H1 (cell line): ENCODE measurements at regions not wholly inside any gene's neighbourhood (a gene's known extent, or its start where the extent isn't known, plus 50 kb on each side); places are given as distances from the start of the nearest gene placed in this dataset.

Source experiments
- CTCF ChIA-PET: fragments of 300-600 bp; sonication (Branson Sonifier 250); formaldehyde crosslinking; loops from one replicate; lab custom pipeline; 2021; ENCODE audit not compliant: partially characterized antibody; lab: Charles Lee
- POLR2A ChIA-PET: fragments of 300-600 bp; sonication (Branson Sonifier 250); formaldehyde crosslinking; loops from one replicate; lab custom pipeline; 2021; ENCODE audit warnings: inconsistent platforms; ENCODE audit not compliant: partially characterized antibody; lab: Charles Lee
- DNase-seq, 2 experiments: peaks; one replicate each; pipeline versions ENCODE4 v3.0.0 to v3.0.0-alpha.2; 2010 to 2022; ENCODE audit warnings: low spot score in 2 of 2, low read depth in 1 of 2, mixed read lengths in 1 of 2
- FAIRE-seq: peaks from 2 replicates; lab custom pipeline; 2011; peaks lifted over from hg19 to GRCh38; lab: Jason Lieb, UNC
- H2AFZ ChIP-seq: 2 replicates; pipeline ENCODE4 v1.8.1; 2012; ENCODE audit warnings: low read length, inconsistent platforms
- H2AK5ac ChIP-seq: 2 replicates; pipeline ENCODE4 v1.6.1; 2013; ENCODE audit warnings: low read depth, low read length
- H2BK120ac ChIP-seq: replicated peaks from 2 replicates; pipeline ENCODE3; 2013; ENCODE audit warnings: low read depth, low read length, inconsistent platforms
- H2BK12ac ChIP-seq: 2 replicates; pipeline ENCODE4 v1.6.1; 2013; ENCODE audit warnings: low read depth, low read length
- H2BK15ac ChIP-seq: 2 replicates; pipeline ENCODE4 v1.6.1; 2013; ENCODE audit warnings: low read length
- H2BK20ac ChIP-seq: 2 replicates; pipeline ENCODE4 v1.6.1; 2013; ENCODE audit warnings: low read length
- H2BK5ac ChIP-seq: 2 replicates; pipeline ENCODE4 v1.6.1; 2013; ENCODE audit warnings: low read depth, low read length
- H3K14ac ChIP-seq: 2 replicates; pipeline ENCODE4 v1.6.1; 2013; ENCODE audit warnings: inconsistent platforms; ENCODE audit not compliant: insufficient read length
- H3K18ac ChIP-seq: 2 replicates; pipeline ENCODE4 v1.6.1; 2013; ENCODE audit warnings: low read length; ENCODE audit errors: extremely low read depth
- H3K23ac ChIP-seq: 2 replicates; pipeline ENCODE4 v1.6.1; 2013; ENCODE audit warnings: inconsistent platforms; ENCODE audit not compliant: insufficient read length
- H3K23me2 ChIP-seq: 2 replicates; pipeline ENCODE4 v1.6.1; 2013; ENCODE audit warnings: low read depth, low read length
- H3K27ac ChIP-seq: 2 replicates; pipeline ENCODE4 v1.6.1; 2011; ENCODE audit warnings: low read depth, low read length, inconsistent platforms
- H3K27me3 ChIP-seq, 4 experiments: replicated peaks in 1 of 4; 1 replicate in 1 of 4; 2 replicates in 3 of 4; pipeline versions ENCODE4 v1.6.1 to v1.8.1; 2011 to 2013; ENCODE audit warnings: low read length in 3 of 4, mild to moderate bottlenecking in 3 of 4, inconsistent platforms in 2 of 4, mixed read lengths in 2 of 4, moderate library complexity in 1 of 4; ENCODE audit not compliant: control insufficient read depth in 3 of 4, insufficient read depth in 3 of 4; ENCODE audit errors: extremely low read depth in 1 of 4
- H3K36me3 ChIP-seq, 4 experiments: 2 replicates each; pipeline versions ENCODE4 v1.6.1 to v1.8.1; 2011 to 2013; ENCODE audit warnings: mild to moderate bottlenecking in 4 of 4, low read length in 3 of 4, moderate library complexity in 2 of 4, control low read depth in 1 of 4, inconsistent platforms in 1 of 4; ENCODE audit not compliant: insufficient read depth in 4 of 4, control insufficient read depth in 2 of 4
- H3K4ac ChIP-seq: replicated peaks from 2 replicates; pipeline ENCODE3; 2013; ENCODE audit warnings: low read length, low read depth, mixed read lengths, inconsistent platforms; ENCODE audit not compliant: insufficient read length
- H3K4me1 ChIP-seq, 4 experiments: replicated peaks in 1 of 4; 1 replicate in 1 of 4; 2 replicates in 3 of 4; pipeline versions ENCODE4 v1.6.1 to v1.8.1; 2011 to 2013; ENCODE audit warnings: low read length in 3 of 4, inconsistent platforms in 2 of 4, mixed read lengths in 1 of 4; ENCODE audit not compliant: insufficient read depth in 4 of 4, control insufficient read depth in 3 of 4
- H3K4me2 ChIP-seq, 2 experiments: 2 replicates each; pipeline versions ENCODE4 v1.6.1 to v1.8.1; 2011 to 2013; ENCODE audit warnings: low read depth in 2 of 2, low read length in 2 of 2, control low read depth in 1 of 2, inconsistent platforms in 1 of 2, mild to moderate bottlenecking in 1 of 2; ENCODE audit not compliant: insufficient read depth in 1 of 2
- H3K4me3 ChIP-seq, 4 experiments: fragments of 200-600, 300-600 bp in 1 of 4; sonication (generic), shearing (Covaris generic), sonication (Bioruptor Twin) in 1 of 4; 2 replicates each; pipeline versions ENCODE4 v1.5.1 to v1.8.1; 2011 to 2016; ENCODE audit warnings: low read length in 4 of 4, low read depth in 3 of 4, control low read depth in 2 of 4, inconsistent platforms in 2 of 4, mild to moderate bottlenecking in 2 of 4, mixed read lengths in 1 of 4, moderate library complexity in 1 of 4; ENCODE audit not compliant: insufficient read depth in 2 of 4; ENCODE audit errors: extremely low read depth in 1 of 4
- H3K56ac ChIP-seq: replicated peaks from 2 replicates; pipeline ENCODE3; 2013; ENCODE audit warnings: low read depth, mild to moderate bottlenecking, mixed read lengths, low read length, inconsistent platforms; ENCODE audit not compliant: insufficient read length
- H3K79me1 ChIP-seq: 2 replicates; pipeline ENCODE4 v1.6.1; 2013; ENCODE audit warnings: low read depth, low read length, control low read depth
- H3K79me2 ChIP-seq, 2 experiments: 2 replicates each; pipeline versions ENCODE4 v1.6.1 to v1.8.1; 2012 to 2013; ENCODE audit warnings: low read length in 2 of 2, mild to moderate bottlenecking in 2 of 2, inconsistent platforms in 1 of 2; ENCODE audit not compliant: insufficient read depth in 2 of 2, control insufficient read depth in 1 of 2
- H3K9ac ChIP-seq, 4 experiments: replicated peaks in 1 of 4; 1 replicate in 1 of 4; 2 replicates in 3 of 4; pipeline versions ENCODE4 v1.6.1 to v1.8.1; 2011 to 2013; ENCODE audit warnings: low read depth in 3 of 4, low read length in 3 of 4, control low read depth in 2 of 4, mild to moderate bottlenecking in 2 of 4, moderate library complexity in 2 of 4, inconsistent platforms in 1 of 4; ENCODE audit errors: extremely low read depth in 1 of 4
- H3K9me3 ChIP-seq, 2 experiments: 2 replicates each; pipeline versions ENCODE4 v1.6.1 to v1.8.1; 2012 to 2013; ENCODE audit warnings: mild to moderate bottlenecking in 2 of 2, moderate library complexity in 2 of 2, control low read depth in 1 of 2, inconsistent platforms in 1 of 2, low read depth in 1 of 2, low read length in 1 of 2, mixed read lengths in 1 of 2; ENCODE audit not compliant: insufficient read depth in 2 of 2
- H4K20me1 ChIP-seq, 2 experiments: replicated peaks in 1 of 2; 2 replicates each; pipeline versions ENCODE3 to v1.8.1; 2011 to 2013; ENCODE audit warnings: inconsistent platforms in 2 of 2, low read length in 2 of 2, mild to moderate bottlenecking in 1 of 2; ENCODE audit not compliant: insufficient read depth in 2 of 2, control insufficient read depth in 1 of 2
- H4K5ac ChIP-seq: 2 replicates; pipeline ENCODE4 v1.6.1; 2013; ENCODE audit warnings: low read length, low read depth, mixed read lengths, inconsistent platforms; ENCODE audit not compliant: insufficient read length
- H4K8ac ChIP-seq: 2 replicates; pipeline ENCODE4 v1.8.0; 2013; ENCODE audit warnings: mild to moderate bottlenecking, moderate library complexity, low read length, inconsistent platforms; ENCODE audit not compliant: insufficient read depth; ENCODE audit errors: extremely low read depth
- H4K91ac ChIP-seq: replicated peaks from 2 replicates; pipeline ENCODE3; 2013; ENCODE audit warnings: low read length, mixed read lengths, inconsistent platforms; ENCODE audit not compliant: insufficient read length
- ASH2L ChIP-seq: fragments of 200-600, 300-600 bp; sonication (generic); IDR thresholded peaks from one replicate; pipeline ENCODE4 v1.7.1; 2017; ENCODE audit warnings: low read length
- CREB1 ChIP-seq: IDR thresholded peaks from 2 replicates; pipeline ENCODE4 v1.6.1; 2012; ENCODE audit warnings: inconsistent platforms
- EP300 ChIP-seq, 2 experiments: IDR thresholded peaks; 1 replicate in 1 of 2; 2 replicates in 1 of 2; pipeline ENCODE4 v1.6.1; 2011 to 2012; ENCODE audit warnings: low read depth in 2 of 2, low read length in 2 of 2, mild to moderate bottlenecking in 2 of 2, borderline replicate concordance in 1 of 2, inconsistent platforms in 1 of 2, moderate library complexity in 1 of 2
- JUN ChIP-seq: IDR thresholded peaks from 2 replicates; pipeline ENCODE4 v1.6.1; 2011; ENCODE audit warnings: low read depth, mild to moderate bottlenecking, improper control_type of control experiment, low read length
- KDM5A ChIP-seq: fragments of 200-600 bp; IDR thresholded peaks from 2 replicates; pipeline ENCODE4 v1.7.1; 2012; ENCODE audit warnings: mild to moderate bottlenecking, low read length, inconsistent platforms, mixed read lengths
- RAD21 ChIP-seq, 2 experiments: IDR thresholded peaks in 1 of 2; conservative IDR thresholded peaks in 1 of 2; 2 replicates each; pipeline ENCODE4 v1.6.1; 2011; ENCODE audit warnings: low read depth in 2 of 2, low read length in 2 of 2, improper control_type of control experiment in 1 of 2, inconsistent platforms in 1 of 2, mild to moderate bottlenecking in 1 of 2, moderate library complexity in 1 of 2
- RBBP5 ChIP-seq: IDR thresholded peaks from 2 replicates; pipeline ENCODE4 v1.7.1; 2012; ENCODE audit warnings: low read depth, mild to moderate bottlenecking, inconsistent platforms, low read length, moderate library complexity, borderline replicate concordance
- SIN3A ChIP-seq, 2 experiments: IDR thresholded peaks in 1 of 2; conservative IDR thresholded peaks in 1 of 2; 2 replicates each; pipeline ENCODE4 v1.6.1; 2011 to 2012; ENCODE audit warnings: low read length in 2 of 2, improper control_type of control experiment in 1 of 2, low read depth in 1 of 2, mild to moderate bottlenecking in 1 of 2
- SIRT6 ChIP-seq: IDR thresholded peaks from one replicate; pipeline ENCODE4 v1.7.1; 2012; ENCODE audit warnings: low read length, inconsistent platforms
- SIX5 ChIP-seq: IDR thresholded peaks from 2 replicates; pipeline ENCODE4 v1.6.1; 2011; ENCODE audit warnings: mild to moderate bottlenecking, low read depth, low read length
- TAF7 ChIP-seq: optimal IDR thresholded peaks from 2 replicates; pipeline ENCODE3; 2011; ENCODE audit warnings: low read depth, mild to moderate bottlenecking, inconsistent platforms, low read length, moderate library complexity, borderline replicate concordance
- WGBS, 2 experiments: shearing (Covaris generic) in 1 of 2; methylation state at CpG; one replicate each; pipeline versions ENCODE4 v1.1.6 to v1.1.7; 2013 to 2015; ENCODE audit warnings: low lambda C conversion rate in 2 of 2, mixed read lengths in 2 of 2, inconsistent platforms in 1 of 2, low coverage in 1 of 2, missing lambda C conversion rate in 1 of 2; ENCODE audit not compliant: insufficient replicate concordance in 2 of 2, insufficient coverage in 1 of 2, insufficient read length in 1 of 2; ENCODE audit errors: extremely low coverage in 1 of 2, missing lambda C conversion rate in 1 of 2; 5-methylcytosine and 5-hydroxymethylcytosine counted together
- TF ChIP-seq, protein P1 (sequence below): IDR thresholded peaks from 2 replicates; pipeline ENCODE4 v1.6.1; 2012; ENCODE audit warnings: inconsistent platforms

DNA sequence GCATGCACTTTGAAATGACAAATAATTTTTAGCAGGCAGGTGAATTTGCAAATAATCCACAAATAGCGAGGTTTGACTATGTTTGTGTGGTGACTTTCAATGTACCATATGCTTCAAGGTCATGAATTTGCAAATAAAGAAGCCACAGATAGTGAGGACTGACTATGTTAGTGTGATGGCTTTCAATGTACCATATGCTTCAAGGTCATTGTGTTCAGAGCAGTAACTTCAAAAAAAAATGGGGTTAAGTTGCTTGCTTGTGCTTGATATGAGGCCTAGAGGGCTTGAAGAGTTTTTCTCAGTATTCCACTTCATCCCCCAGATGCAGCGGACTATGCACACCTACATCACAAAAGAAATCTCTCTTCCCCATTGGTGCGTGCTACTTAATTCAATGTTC, 602.9 kb upstream of the LRRTM4 start:
- H3K56ac ChIP-seq = no peak overlapping the region
- H3K23ac ChIP-seq = no peak overlapping the region
- DNase-seq = no peak
- no peak overlapping the region for H4K91ac ChIP-seq
- no peaks in the 10 kb centered on the region for H4K20me1 ChIP-seq
- no peak overlapping the region for H3K4me2 ChIP-seq
- no peaks in the 10 kb centered on the region for H3K36me3 ChIP-seq
- no peak overlapping the region for H2AFZ ChIP-seq
- no peak overlapping the region for H3K9ac ChIP-seq
- no peaks in the 10 kb centered on the region for H3K4me1 ChIP-seq
- no peaks in the 10 kb centered on the region; a peak in 1 of 4 replicates for H3K9me3 ChIP-seq
- H3K4ac ChIP-seq = no peak overlapping the region
- CTCF ChIA-PET = no interaction called here
- H3K27me3 ChIP-seq = no peaks in the 10 kb centered on the region
- H2BK20ac ChIP-seq = no peak overlapping the region
- H4K8ac ChIP-seq = no peak overlapping the region
- no peak overlapping the region for H4K5ac ChIP-seq
- POLR2A ChIA-PET = no interaction called here
- FAIRE-seq = no peak
- no peaks in the 10 kb centered on the region for H3K79me2 ChIP-seq
- no peak overlapping the region for H3K14ac ChIP-seq
- no peak overlapping the region for H2BK120ac ChIP-seq
- H2BK15ac ChIP-seq = no peak overlapping the region
- 92% methylated on average over 3 of the region's 3 CpGs; no CpG with 5 or more reads in 1 of the 2 experiments for WGBS, 2 experiments
- no peak overlapping the region for H3K27ac ChIP-seq
- no peak overlapping the region for H2BK5ac ChIP-seq
- no peaks in the 10 kb centered on the region for H3K79me1 ChIP-seq
- no peak for TF ChIP-seq JUN
- TF ChIP-seq SIN3A (conservative IDR thresholded peaks at IDR 0.05 in 1 of 2, IDR thresholded peaks at IDR 0.05 in 1 of 2; ENCODE audit: low read depth in 1 of 2, low read length in 2 of 2) = no peak
- TF ChIP-seq SIX5 = no peak
- no peak for TF ChIP-seq CREB1
- no peak for TF ChIP-seq SIRT6
- no peak for TF ChIP-seq TAF7
- TF ChIP-seq KDM5A = no peak
- TF ChIP-seq, protein P1, sequence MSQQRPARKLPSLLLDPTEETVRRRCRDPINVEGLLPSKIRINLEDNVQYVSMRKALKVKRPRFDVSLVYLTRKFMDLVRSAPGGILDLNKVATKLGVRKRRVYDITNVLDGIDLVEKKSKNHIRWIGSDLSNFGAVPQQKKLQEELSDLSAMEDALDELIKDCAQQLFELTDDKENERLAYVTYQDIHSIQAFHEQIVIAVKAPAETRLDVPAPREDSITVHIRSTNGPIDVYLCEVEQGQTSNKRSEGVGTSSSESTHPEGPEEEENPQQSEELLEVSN = no peak
- TF ChIP-seq EP300 (IDR thresholded peaks at IDR 0.05; ENCODE audit: borderline replicate concordance in 1 of 2, low read depth in 2 of 2, low read length in 2 of 2) = no peak
- no peak for TF ChIP-seq ASH2L
- TF ChIP-seq RAD21 (IDR thresholded peaks at IDR 0.05 in 1 of 2, conservative IDR thresholded peaks at IDR 0.05 in 1 of 2; ENCODE audit: low read depth in 2 of 2, low read length in 2 of 2) = no peak
- no peak for TF ChIP-seq RBBP5
- no peak overlapping the region for H2AK5ac ChIP-seq
- no peak overlapping the region for H3K4me3 ChIP-seq
- H3K18ac ChIP-seq = no peak overlapping the region
- no peak overlapping the region for H2BK12ac ChIP-seq
- H3K23me2 ChIP-seq = no peaks in the 10 kb centered on the region
